Neutrophil (primary cell): ENCODE measurements at regions not wholly inside any gene's neighbourhood (a gene's known extent, or its start where the extent isn't known, plus 50 kb on each side); places are given as distances from the start of the nearest gene placed in this dataset.

Experiments used
- H3K27ac ChIP-seq: fragments of 200-600 bp; sonication (generic); 2 replicates; pipeline ENCODE4 v1.5.1; 2016; ENCODE audit warnings: mild to moderate bottlenecking, moderate library complexity
- H3K27me3 ChIP-seq: fragments of 200-600 bp; sonication (generic); 2 replicates; pipeline ENCODE4 v1.6.0; 2016; ENCODE audit warnings: mild to moderate bottlenecking
- H3K36me3 ChIP-seq: fragments of 200-600 bp; sonication (generic); 2 replicates; pipeline ENCODE4 v1.5.1; 2017
- H3K4me1 ChIP-seq, 2 experiments: fragments of 200-600 bp in 1 of 2; sonication (generic) in 1 of 2; 1 replicate in 1 of 2; 2 replicates in 1 of 2; pipeline versions ENCODE4 v1.5.1 to v1.6.1; 2013 to 2016; ENCODE audit warnings: low read depth in 1 of 2, low read length in 1 of 2, mild to moderate bottlenecking in 1 of 2, moderate library complexity in 1 of 2; ENCODE audit not compliant: control insufficient read depth in 1 of 2, insufficient read depth in 1 of 2
- H3K4me3 ChIP-seq, 2 experiments: fragments of 200-600 bp in 1 of 2; sonication (generic) in 1 of 2; 1 replicate in 1 of 2; 2 replicates in 1 of 2; pipeline ENCODE4 v1.5.1; 2013 to 2016; ENCODE audit warnings: low read depth in 1 of 2, low read length in 1 of 2, mild to moderate bottlenecking in 1 of 2, moderate library complexity in 1 of 2
- H3K9me3 ChIP-seq: fragments of 200-600 bp; sonication (generic); 2 replicates; pipeline ENCODE4 v1.5.1; 2016
- CTCF ChIP-seq: fragments of 200-600 bp; sonication (generic); IDR thresholded peaks from 2 replicates; pipeline ENCODE4 v1.5.1; 2016; ENCODE audit warnings: antibody characterized with exemption

- H3K36me3 ChIP-seq = no peaks in the 10 kb centered on the region
- no peak for TF ChIP-seq CTCF
- no peak overlapping the region for H3K27ac ChIP-seq
- no peak overlapping the region for H3K4me3 ChIP-seq
- no peaks in the 10 kb centered on the region for H3K27me3 ChIP-seq
- no peaks in the 10 kb centered on the region for H3K4me1 ChIP-seq
- no peaks in the 10 kb centered on the region for H3K9me3 ChIP-seq
These were observed 367.5 kb upstream of the ADAMTS16 start for GRCh38 chr5:4772591-4772990.

- no peaks in the 10 kb centered on the region for H3K27me3 ChIP-seq
- no peak for TF ChIP-seq CTCF
- no peak overlapping the region for H3K4me3 ChIP-seq
- no peaks in the 10 kb centered on the region for H3K9me3 ChIP-seq
- H3K36me3 ChIP-seq = no peaks in the 10 kb centered on the region
- no peak overlapping the region for H3K27ac ChIP-seq
- no peaks in the 10 kb centered on the region for H3K4me1 ChIP-seq
These were observed 366.3 kb upstream of the ADAMTS16 start for GRCh38 chr5:4773827-4774317.

GRCh38 chr5:4777435-4777834 lies 362.7 kb upstream of the ADAMTS16 start:
- Histone ChIP-seq H3K27ac (no peak overlapping the region), H3K4me3 (no peak overlapping the region), H3K36me3 (no peaks in the 10 kb centered on the region), H3K4me1 (no peaks in the 10 kb centered on the region), H3K9me3 (no peaks in the 10 kb centered on the region), H3K27me3 (no peaks in the 10 kb centered on the region)
- no peak for TF ChIP-seq CTCF

- Histone ChIP-seq H3K9me3 (no peaks in the 10 kb centered on the region), H3K27ac (no peak overlapping the region), H3K4me3 (no peak overlapping the region), H3K27me3 (no peaks in the 10 kb centered on the region), H3K36me3 (no peaks in the 10 kb centered on the region), H3K4me1 (no peaks in the 10 kb centered on the region)
- TF ChIP-seq CTCF = no peak
These were observed 359.5 kb upstream of the ADAMTS16 start for GRCh38 chr5:4780633-4781032.

- H3K4me1 ChIP-seq = no peaks in the 10 kb centered on the region
- H3K27me3 ChIP-seq = no peaks in the 10 kb centered on the region
- no peak for TF ChIP-seq CTCF
- H3K27ac ChIP-seq = no peak overlapping the region
- no peaks in the 10 kb centered on the region for H3K36me3 ChIP-seq
- no peak overlapping the region for H3K4me3 ChIP-seq
- H3K9me3 ChIP-seq = no peaks in the 10 kb centered on the region
These were observed 358.8 kb upstream of the ADAMTS16 start for GRCh38 chr5:4781299-4781698.

- H3K27ac ChIP-seq = no peak overlapping the region
- no peaks in the 10 kb centered on the region for H3K36me3 ChIP-seq
- H3K4me1 ChIP-seq = no peaks in the 10 kb centered on the region
- no peaks in the 10 kb centered on the region for H3K27me3 ChIP-seq
- H3K9me3 ChIP-seq = no peaks in the 10 kb centered on the region
- H3K4me3 ChIP-seq = no peak overlapping the region
- no peak for TF ChIP-seq CTCF
These were observed 354.2 kb upstream of the ADAMTS16 start for GRCh38 chr5:4785971-4786370.
